LHCN-M2 (cell line): ENCODE measurements at regions not wholly inside any gene's neighbourhood (a gene's known extent, or its start where the extent isn't known, plus 50 kb on each side); places are given as distances from the start of the nearest gene placed in this dataset.

Experiments used
- DNase-seq: peaks from one replicate; pipeline ENCODE4 v3.0.0-alpha.2; 2012; ENCODE audit warnings: low read depth

DNA sequence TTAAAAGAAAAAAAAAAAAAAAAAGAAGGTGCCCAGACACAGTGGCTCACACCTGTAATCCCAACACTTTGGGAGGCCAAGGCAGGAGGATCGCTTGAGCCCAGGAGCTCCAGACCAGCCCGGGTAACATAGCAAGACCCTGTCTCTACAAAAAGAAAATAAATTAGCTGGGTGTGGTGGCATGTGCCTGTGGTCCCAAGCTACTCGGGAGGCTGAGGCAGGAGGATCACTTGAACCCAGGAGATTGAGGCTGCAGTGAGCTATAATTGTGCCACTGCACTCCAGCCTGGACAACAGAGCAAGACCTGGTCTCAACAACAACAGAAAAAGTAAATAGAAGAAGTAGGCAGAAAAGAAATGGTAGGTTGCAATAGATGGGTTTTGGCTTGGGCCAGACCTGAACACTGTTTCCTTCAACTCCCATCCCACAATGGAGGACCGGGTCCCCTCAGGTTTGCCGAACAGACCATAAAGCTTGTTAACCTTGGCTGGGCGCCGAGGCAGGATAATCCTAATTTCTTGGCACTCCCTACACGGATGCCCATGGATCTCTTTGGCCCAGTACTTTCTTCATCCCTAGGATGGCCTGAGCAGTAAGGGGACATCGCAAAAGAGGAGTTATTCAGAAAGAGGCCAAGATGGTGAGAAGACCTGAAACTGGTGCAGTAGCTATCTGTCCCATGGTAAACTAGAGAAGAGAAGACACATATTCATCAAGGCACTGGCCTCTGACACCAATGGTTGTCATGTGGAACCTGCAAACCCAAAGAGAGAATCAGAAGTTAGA lies 165.5 kb upstream of the CCND2 start:
- DNase-seq: no peak

DNA sequence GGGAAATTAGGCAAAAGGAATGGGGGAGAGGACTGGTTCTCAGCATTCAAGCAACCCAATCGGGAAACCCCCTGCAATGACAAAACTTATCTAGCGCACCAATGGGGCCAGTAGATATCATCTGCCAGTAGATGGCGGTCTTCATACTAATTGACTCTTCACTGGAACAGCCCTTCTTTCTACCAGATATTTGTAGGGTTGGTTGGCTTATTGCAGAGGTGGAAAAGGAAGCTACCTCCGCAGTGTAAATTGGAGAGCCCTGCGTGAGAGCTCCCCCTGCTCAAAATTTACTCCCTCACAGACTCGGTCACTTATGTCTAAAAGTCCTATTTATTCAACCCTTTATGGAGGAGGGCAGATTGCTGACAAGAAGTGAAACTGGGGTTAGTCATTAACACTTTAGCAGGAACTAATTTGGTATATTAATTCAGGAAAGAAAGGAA lies 166.1 kb upstream of the CCND2 start:
- DNase-seq: peak; percentile 80

DNA sequence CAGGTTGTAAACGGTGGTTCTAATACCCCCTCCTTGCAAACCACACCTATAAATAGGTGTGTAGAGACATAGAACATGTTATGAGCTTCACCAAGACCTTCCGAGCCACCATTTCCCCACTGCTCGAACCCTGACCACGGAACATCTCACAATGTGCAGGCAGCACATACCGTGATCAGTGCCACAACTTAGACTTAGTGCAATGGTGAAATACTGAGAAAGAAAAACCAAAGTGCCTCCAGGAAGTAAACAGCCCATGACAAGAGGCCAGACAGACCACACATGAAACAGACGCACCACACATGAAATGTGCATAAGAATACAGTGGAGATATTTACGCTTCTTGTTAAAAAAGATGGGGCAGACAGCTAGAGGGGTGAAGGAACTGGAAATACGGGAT lies 166.9 kb upstream of the CCND2 start:
- DNase-seq: no peak

DNA sequence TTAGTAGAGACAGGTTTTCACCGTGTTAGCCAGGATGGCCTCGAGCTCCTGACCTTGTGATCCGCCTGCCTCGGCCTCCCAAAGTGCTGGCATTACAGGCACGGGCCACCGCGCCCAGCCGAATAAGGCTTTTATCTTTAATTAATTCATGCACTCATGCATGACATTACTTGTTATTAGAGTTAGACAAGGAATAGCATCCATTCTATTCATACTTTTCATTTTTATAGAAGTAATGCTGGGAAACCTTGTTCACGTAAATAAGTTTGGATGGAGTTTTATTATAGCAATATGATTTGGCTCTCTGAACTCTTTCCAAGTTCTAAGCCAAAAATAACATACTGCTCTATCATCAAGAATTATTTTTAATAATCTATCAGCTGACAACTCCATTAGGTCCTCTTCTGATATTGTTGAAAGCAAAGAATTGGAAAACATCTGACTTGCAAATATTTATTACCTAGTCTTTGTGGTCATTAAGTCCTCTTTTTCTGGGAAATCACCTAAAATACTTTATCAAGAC lies 168.8 kb upstream of the CCND2 start:
- no peak for DNase-seq

DNA sequence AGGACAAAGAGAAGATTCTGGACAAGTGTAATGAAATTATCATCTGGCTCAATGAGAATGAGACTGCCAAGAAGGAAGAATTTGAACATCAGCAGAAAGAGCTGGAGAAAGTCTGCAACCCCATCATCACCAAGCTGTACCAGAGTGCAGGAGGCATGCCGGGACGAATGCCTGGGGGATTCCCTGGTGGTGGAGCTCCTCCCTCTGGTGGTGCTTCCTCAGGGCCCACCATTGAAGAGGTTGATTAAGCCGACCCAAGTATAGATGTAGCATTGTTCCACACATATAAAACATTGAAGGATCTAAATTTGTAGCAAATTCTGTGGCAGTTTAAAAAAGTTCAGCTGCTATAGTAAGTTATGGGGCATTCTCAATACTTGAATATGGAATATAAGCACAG lies 174.3 kb upstream of the CCND2 start:
- no peak for DNase-seq

DNA sequence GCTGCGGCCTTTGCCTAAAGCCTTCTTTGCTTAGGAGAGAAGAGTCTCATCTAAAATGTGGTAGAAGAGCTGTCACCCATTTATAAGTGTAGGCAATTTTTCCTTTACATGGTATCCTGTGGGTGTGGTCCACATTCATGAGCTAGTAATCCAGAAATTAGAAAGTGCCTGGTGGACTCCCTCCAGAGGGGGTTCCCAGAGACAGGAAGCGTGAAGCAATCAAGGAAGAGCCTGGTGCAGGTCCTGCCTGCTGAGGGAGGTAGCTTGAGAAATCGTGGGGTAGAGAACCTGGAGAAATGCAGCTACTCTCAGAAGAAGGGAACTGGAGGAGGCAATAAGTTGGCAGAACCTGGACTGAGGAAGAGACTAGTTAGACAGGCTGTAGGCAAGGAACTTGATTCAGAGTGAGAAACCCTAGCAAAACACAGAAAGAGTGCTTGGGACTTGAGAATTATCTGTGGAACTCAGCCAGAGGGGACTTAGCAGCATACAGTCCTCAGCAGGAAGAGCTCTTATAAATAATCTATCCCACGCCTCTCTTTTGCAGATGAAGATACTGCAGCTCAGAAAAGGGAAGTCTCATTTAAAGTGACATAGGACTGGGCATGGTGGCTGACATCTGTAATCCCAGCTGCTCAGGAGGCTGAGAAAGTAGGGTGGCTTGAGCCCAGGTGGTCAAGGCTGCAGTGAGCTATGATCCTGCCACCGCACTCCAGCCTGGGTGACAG lies 182.4 kb upstream of the CCND2 start:
- DNase-seq: no peak

DNA sequence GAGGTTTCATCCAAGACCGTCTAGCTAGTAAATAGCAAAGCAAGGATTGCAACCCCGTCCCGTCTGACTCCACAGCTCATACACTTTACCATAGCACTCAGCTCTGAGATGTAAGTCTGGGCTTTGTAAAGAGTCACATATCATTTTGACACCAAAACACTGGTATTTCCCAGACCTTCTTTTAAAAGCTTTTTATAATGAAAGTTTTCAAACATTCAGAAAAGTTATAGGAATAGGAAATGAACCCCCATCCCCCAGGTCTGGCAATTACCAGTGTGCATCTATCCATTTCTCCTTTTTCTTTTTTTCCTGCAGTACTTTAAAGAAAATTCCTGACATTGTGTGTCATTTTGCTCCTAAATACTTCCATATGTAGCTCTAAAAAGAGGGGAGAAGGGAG lies 183.6 kb upstream of the CCND2 start:
- DNase-seq: no peak

DNA sequence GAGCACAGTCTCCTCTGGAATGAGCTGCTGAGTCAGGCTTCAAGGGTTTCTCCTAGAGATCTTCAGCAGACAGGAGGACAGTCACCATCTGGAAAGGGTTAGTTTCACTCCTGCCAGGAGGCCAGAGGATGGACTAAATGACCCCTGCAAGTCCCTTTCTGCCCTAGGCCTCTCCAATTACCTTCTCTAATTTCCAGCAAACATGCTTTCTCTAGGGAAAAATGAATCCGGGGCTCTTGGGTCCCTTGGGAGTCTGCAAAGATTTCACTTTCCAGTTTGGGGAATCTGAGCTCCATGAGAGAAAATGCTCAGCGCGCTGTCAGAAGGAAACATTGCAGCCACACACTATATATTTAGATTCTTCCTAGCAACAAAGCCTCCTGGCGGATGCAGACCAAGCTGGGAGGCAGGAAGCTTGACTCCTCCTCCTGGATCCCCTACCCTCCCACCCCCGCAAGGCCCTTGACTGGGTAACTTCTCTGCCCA lies 184.4 kb upstream of the CCND2 start:
- DNase-seq: peak; percentile 9

DNA sequence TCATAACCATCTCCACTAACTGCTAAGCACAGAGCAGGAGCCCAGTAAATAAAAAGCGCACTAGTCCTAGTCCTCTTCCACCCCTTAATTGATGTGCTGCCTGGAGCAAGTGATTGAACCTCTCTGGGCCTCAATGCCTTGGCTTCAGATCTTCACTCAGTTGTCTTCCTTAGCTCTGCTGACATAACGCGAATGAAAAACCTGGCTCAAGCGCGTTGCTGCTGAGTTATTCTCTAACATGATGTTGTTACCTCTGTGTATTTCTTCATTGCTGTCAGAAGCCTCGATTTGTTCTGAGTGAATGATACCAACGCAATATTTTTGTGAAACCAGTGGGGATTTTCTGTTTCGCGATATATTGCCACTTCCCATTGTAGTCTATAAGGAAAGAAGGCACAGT lies 185.1 kb upstream of the CCND2 start:
- DNase-seq: no peak

DNA sequence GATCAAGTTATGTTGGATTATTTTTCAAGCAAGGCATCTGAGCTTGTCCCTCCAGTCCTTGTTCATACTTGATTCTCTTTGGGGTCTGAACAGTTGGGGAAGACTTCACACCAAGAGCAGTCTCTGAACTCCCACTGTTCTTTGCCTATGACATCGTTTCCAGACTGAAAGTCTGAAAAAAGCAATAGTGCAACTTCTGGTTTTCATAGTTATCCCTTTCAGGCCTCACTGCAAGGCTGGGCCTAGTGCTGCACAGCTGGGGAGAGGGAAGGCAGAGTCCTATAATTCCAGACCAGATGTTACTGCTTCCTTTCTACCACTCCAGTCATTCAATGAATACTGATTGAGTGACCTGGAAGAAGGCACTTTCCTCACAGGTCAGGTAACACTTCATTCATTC lies 187.1 kb upstream of the CCND2 start:
- DNase-seq: no peak

DNA sequence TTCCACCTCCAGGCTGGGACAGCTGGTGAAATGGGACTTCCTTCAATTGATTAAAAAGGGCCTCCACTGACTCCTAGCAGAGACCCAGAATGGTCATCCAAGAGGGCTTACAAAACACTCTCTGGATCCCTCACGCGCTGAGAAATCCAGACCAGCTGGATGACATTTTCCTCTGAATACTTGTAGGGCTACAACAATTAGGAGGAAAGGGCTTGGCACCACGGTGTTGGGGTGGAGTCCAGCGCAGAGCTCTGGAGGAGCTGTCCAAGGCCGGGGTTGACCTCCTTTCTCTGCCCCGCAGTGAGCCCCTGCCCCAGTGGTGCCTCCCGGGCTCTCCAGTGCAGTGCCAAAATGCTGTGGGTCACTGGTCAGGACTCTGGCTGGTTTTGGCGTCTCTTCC lies 189.0 kb upstream of the CCND2 start:
- no peak for DNase-seq

DNA sequence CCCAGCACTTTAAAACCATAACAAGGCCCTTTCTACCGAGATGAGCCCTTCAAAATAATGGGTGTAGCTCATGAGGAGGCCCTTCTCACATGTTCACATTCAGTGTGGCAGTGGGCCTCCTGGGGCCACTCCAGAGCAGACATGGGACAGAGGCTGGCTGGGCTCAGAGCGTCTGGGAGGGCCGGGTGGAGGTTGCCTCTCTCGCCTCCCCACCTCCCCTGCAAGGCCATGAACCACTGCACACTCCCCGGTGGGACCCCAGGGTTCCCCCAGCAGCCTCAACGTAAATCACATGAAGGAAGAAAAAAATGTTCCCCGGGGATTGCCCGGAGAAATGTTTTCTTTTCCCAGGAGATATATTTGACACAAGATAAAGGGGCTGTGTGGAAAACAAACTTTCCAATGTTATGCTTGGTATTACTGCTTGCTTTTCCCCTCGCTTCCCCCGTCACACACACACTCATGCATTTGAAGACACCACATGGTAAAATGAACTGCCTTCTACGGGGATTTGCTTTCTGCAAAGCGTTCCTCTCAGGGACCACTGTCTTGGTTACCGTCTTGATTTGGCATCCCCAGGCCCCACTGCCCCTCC lies 190.7 kb upstream of the CCND2 start:
- no peak for DNase-seq

DNA sequence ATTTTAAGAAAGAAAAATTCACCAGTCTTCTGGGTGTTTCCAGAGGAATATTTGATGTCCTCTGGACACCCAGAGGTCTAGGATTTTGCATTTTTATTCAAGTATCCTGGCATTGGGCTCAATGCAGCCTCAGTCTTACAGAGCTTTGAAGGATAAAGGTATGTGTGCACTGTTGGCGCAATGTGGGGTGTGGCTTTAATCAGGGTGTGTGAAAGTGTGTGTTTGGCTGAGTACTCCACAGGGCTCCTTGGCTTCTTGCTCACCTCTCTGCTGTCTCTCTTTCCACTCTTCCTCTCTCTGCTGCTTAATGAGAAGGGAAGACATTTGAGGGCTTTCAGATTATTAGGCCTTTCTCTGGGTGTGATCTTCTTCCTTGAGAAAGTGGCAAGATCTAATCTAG lies 193.3 kb upstream of the CCND2 start:
- no peak for DNase-seq

DNA sequence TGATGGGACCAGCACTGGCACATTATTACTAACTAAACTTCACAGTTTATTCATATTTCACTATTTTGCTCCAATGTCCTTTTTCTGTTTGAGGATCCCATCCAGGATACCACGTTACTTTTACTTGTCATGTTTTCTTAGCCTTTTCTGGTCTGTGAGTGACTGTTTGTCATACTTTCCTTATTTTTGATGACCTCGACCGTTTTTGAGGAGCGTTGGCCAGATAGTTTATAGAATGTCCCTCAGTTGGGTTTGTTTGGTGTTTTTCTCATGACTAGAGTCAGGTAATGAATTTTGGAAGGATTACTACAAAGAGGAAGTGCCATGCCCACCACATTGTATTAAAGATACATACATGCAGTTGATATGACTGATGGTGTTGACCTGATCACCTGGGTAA lies 199.4 kb upstream of the CCND2 start:
- no peak for DNase-seq

DNA sequence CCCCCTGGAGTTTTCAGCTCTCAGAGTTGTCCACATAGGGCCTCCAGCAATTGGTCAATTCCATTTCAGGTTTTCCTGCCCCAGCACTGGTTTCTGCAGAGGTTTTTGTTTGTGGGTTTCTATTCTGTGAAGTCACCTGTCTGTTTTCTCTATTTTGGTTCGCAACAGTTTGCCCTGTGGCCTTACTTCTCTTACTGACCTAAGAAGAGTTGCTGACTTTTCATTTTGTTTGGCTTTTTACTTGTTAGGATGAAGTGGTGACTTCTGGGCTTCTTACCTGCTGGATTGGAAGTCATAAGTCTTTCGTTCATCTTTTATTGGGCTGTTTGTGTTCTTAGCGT lies 196.4 kb upstream of the PARP11 start:
- no peak for DNase-seq

DNA sequence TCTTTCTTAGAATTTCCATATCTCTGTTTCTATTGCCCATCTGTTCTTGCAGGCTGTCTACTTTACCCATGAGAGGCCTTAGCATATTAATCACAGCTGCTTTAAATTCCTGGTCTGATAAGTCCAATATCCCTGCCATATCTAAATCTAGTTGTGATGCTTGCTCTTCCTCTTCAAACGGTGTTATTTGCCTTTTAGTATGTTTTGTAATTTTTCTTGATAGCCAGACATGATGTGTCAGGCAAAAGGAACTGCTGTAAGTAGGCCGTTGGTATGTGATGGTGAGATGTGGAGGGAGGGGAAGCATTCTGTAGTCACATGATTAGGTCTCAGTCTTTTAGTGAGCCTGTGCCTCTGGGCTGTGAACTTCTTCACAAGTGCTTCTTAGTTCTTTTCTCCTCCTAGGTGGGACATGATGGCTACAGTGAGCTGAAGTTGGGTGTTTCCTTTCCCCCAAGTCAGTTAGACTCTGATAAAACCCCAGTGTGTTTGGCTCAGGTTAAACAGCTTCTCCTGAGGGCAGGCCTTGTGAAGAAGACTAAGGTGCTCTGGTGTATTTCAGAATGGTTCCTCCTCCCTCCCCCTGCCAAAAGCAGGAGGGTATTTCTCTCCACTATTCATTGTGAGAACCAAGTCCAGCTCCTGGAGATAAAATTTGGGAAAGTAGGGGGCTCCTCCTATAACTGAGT lies 195.9 kb upstream of the PARP11 start:
- DNase-seq: no peak

DNA sequence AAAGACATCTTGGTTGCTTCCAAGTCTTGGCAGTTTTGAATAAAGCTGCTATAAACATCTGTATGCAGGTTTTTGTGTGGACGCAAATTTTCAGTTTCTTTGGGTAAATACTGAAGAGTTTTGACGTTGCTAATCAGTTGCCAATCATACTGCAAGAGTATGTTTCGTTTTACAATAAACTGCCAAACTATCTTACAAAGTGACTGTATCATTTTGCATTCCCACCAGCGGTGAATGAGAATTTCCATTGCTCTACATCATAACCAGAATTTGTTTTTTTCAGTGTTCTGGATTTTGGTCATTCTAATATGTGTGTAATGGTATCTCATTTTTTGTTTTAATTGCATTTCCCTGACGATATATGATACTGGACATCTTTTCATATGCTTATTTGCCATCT lies 190.8 kb upstream of the PARP11 start:
- DNase-seq: no peak

DNA sequence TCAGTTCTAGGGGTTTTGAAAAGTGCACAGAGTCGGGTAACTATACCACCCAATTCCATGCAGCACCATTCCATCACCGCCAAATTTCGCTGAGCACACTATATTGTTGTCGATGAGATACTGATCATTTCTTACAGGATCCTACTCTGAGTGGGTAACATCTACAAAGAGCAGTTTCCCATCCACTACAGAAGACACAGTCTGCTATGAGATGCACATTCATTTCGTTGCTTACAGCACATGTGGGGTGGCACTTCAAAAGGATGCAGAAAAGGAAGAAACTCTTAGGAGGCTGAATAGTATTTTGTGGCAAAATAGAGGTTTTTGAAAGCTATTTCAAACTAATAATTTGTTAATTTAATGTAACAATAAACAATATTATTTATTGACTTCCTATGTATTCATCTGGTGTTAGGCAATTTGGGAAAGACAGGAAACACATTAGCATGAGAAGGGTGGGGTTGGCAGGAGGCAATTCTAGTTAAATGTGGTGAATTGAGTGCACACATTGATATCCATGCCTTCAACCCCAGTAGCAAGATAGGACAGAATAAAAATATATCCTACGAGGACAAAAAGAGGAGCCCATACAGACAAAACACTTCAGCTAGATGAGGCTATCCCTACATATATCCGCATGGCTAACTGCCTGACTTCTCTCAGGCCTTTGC lies 186.8 kb upstream of the PARP11 start:
- DNase-seq: no peak

DNA sequence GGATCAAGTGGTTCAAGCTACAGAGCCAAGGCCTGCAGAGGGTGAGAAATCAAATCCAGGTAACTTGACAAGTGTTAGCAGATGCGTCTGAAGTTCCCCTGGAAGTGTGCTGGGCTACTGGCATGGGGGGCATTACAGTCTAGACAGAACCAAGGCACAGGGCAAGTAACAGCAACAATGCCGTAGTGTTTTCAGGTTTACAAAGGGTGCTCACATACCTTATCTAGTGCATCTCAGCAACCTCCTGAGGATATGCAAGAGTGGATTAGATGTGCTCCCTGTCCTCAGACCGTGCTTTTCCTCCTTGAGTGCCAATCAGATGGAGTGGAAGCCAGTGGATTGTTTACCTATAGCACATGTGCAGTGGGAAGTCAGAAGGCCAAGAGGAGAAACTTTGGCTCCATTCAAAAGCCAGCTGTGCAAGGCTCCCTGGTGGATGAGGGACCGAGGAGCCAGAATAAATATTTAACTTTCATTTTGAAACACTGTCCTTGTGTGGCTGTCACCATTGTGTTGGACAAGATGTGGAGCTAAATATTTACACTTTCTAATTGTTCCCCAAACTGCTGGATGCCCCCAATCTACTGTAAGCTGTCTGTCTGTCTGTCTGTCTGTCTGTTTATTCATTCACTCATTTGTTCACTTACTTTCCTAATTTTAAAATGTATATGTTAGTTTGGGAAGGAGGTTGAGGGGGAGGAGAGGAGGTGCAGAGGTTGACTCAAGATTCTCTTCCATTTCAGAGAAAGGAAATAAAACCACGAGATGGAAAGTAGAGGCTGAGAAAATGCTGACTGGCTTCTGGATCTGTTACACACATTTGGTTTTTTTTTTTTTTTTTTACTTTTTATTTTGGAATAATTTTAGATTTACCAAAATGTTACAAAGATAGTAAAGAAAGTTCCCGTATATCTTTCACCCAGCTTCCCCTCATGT lies 184.0 kb upstream of the PARP11 start:
- DNase-seq: no peak

DNA sequence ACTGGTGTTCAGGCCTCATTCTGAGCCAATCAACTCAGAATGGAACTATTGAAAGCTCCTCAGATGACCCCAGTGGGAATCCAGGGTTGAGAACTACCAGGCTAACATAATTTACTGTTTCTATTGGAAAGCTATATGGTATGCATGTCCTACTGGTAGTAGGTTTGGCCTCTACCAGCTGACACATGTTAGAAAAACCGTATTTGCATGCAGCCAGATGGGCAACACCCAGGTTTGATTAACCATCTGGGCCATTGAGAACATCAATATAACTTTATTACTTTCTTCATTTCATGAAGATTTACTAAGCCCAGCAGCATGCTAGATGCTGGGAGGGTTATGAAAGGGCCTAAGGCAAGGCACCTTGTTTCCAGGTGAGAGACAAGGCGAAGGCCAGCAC lies 181.4 kb upstream of the PARP11 start:
- no peak for DNase-seq
